Spleen (tissue), 7 donors: ENCODE measurements at regions not wholly inside any gene's neighbourhood (a gene's known extent, or its start where the extent isn't known, plus 50 kb on each side); places are given as distances from the start of the nearest gene placed in this dataset.

ENCODE experiments used
- POLR2A ChIP-seq, 3 donors: fragments of 450-650 bp; IDR thresholded peaks; one replicate each; pipeline ENCODE4 v1.5.1; 2017; ENCODE audit warnings: antibody characterized with exemption in 3 of 3, mild to moderate bottlenecking in 1 of 3
- TF ChIP-seq, protein P1 (sequence below), 11 experiments: fragments of 200-600 bp in 7 of 11; fragments of 450-650 bp in 4 of 11; sonication (generic) in 4 of 11; IDR thresholded peaks in 8 of 11; conservative IDR thresholded peaks in 3 of 11; 1 replicate in 7 of 11; 2 replicates in 4 of 11; pipeline versions ENCODE4 v1.4.0 to v1.8.0; 2016 to 2021; ENCODE audit warnings: antibody characterized with exemption in 11 of 11, inconsistent platforms in 4 of 11, mild to moderate bottlenecking in 1 of 11
- donor health status: DM: no; HTN: no; CAD: no; lungs with moderate emphysema.
- donor health status: DM: no; HTN: no; CAD: no.
- donor health status: DM: no; HTN: no; CAD: no.

- TF ChIP-seq, protein P1, sequence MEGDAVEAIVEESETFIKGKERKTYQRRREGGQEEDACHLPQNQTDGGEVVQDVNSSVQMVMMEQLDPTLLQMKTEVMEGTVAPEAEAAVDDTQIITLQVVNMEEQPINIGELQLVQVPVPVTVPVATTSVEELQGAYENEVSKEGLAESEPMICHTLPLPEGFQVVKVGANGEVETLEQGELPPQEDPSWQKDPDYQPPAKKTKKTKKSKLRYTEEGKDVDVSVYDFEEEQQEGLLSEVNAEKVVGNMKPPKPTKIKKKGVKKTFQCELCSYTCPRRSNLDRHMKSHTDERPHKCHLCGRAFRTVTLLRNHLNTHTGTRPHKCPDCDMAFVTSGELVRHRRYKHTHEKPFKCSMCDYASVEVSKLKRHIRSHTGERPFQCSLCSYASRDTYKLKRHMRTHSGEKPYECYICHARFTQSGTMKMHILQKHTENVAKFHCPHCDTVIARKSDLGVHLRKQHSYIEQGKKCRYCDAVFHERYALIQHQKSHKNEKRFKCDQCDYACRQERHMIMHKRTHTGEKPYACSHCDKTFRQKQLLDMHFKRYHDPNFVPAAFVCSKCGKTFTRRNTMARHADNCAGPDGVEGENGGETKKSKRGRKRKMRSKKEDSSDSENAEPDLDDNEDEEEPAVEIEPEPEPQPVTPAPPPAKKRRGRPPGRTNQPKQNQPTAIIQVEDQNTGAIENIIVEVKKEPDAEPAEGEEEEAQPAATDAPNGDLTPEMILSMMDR (IDR thresholded peaks at IDR 0.05 in 8 of 11, conservative IDR thresholded peaks at IDR 0.05 in 3 of 11) = no peak
- no peak for TF ChIP-seq POLR2A (IDR thresholded peaks at IDR 0.05)
Measured at GRCh38 chr4:58961283-58961682, 1851.1 kb upstream of the IGFBP7 start.
